Trophoblast cell (in vitro differentiated cells and primary cell): ENCODE measurements at regions not wholly inside any gene's neighbourhood (a gene's known extent, or its start where the extent isn't known, plus 50 kb on each side); places are given as distances from the start of the nearest gene placed in this dataset.
"Not testable (repeated sequence)": the region's sequence is repeated elsewhere in the genome, so short reads cannot be mapped to it uniquely, and the experiment has no call there.

Experiments used
- DNase-seq, 2 donors: peaks; one replicate each; pipeline ENCODE4 v3.0.0-alpha.2; 2016
- H2AFZ ChIP-seq: 2 replicates; pipeline ENCODE4 v1.6.1; 2013; ENCODE audit warnings: low read length, moderate library complexity, mild to moderate bottlenecking; ENCODE audit not compliant: insufficient read depth, poor library complexity
- H2AK5ac ChIP-seq: 2 replicates; pipeline ENCODE4 v1.6.1; 2013; ENCODE audit warnings: mild to moderate bottlenecking, low read length
- H2BK120ac ChIP-seq: 2 replicates; pipeline ENCODE4 v1.6.1; 2013; ENCODE audit warnings: low read length, mild to moderate bottlenecking, moderate library complexity; ENCODE audit not compliant: insufficient read depth, poor library complexity
- H2BK12ac ChIP-seq: 2 replicates; pipeline ENCODE4 v1.6.1; 2013; ENCODE audit warnings: mild to moderate bottlenecking, low read length, moderate library complexity
- H2BK5ac ChIP-seq: 2 replicates; pipeline ENCODE4 v1.6.1; 2013; ENCODE audit warnings: low read length, low read depth, moderate library complexity, mild to moderate bottlenecking; ENCODE audit not compliant: poor library complexity
- H3K14ac ChIP-seq: 2 replicates; pipeline ENCODE4 v1.6.1; 2013; ENCODE audit warnings: mild to moderate bottlenecking, low read length
- H3K18ac ChIP-seq: 2 replicates; pipeline ENCODE4 v1.6.1; 2013; ENCODE audit warnings: mild to moderate bottlenecking, low read length
- H3K23ac ChIP-seq: 2 replicates; pipeline ENCODE4 v1.6.1; 2013; ENCODE audit warnings: low read length
- H3K27ac ChIP-seq: 2 replicates; pipeline ENCODE4 v1.5.1; 2013; ENCODE audit warnings: low read depth, mild to moderate bottlenecking, inconsistent platforms, low read length, moderate library complexity
- H3K27me3 ChIP-seq: 2 replicates; pipeline ENCODE4 v1.6.1; 2013; ENCODE audit warnings: inconsistent platforms, mild to moderate bottlenecking, low read length, moderate library complexity; ENCODE audit not compliant: insufficient read depth
- H3K36me3 ChIP-seq, 2 experiments: 1 replicate in 1 of 2; 2 replicates in 1 of 2; pipeline ENCODE4 v1.6.1; 2013; ENCODE audit warnings: low read length in 2 of 2, mild to moderate bottlenecking in 2 of 2, moderate library complexity in 1 of 2; ENCODE audit not compliant: insufficient read depth in 2 of 2, control insufficient read depth in 1 of 2
- H3K4ac ChIP-seq: 2 replicates; pipeline ENCODE4 v1.6.1; 2013; ENCODE audit warnings: low read depth, mild to moderate bottlenecking, low read length, moderate library complexity
- H3K4me1 ChIP-seq, 2 experiments: 1 replicate in 1 of 2; 2 replicates in 1 of 2; pipeline ENCODE4 v1.6.1; 2013; ENCODE audit warnings: low read length in 2 of 2, mild to moderate bottlenecking in 2 of 2, moderate library complexity in 1 of 2; ENCODE audit not compliant: insufficient read depth in 2 of 2, control insufficient read depth in 1 of 2
- H3K4me2 ChIP-seq: 2 replicates; pipeline ENCODE4 v1.6.1; 2013; ENCODE audit warnings: inconsistent platforms, mild to moderate bottlenecking, low read length, moderate library complexity
- H3K4me3 ChIP-seq: 2 replicates; pipeline ENCODE4 v1.5.1; 2013; ENCODE audit warnings: mild to moderate bottlenecking, low read depth, low read length, inconsistent platforms
- H3K79me1 ChIP-seq: one replicate; pipeline ENCODE4 v1.6.1; 2013; ENCODE audit warnings: low read length
- H3K79me2 ChIP-seq: 2 replicates; pipeline ENCODE4 v1.6.1; 2013; ENCODE audit warnings: low read length, mild to moderate bottlenecking; ENCODE audit not compliant: control insufficient read depth, insufficient read depth, poor library complexity
- H3K9ac ChIP-seq: 2 replicates; pipeline ENCODE4 v1.6.1; 2013; ENCODE audit warnings: mild to moderate bottlenecking, low read length
- H3K9me3 ChIP-seq: 2 replicates; pipeline ENCODE4 v1.6.1; 2013; ENCODE audit warnings: low read depth, mild to moderate bottlenecking, control low read depth, inconsistent platforms, low read length; ENCODE audit not compliant: insufficient read depth
- H4K12ac ChIP-seq: 2 replicates; pipeline ENCODE4 v1.6.1; 2013; ENCODE audit warnings: low read depth, mild to moderate bottlenecking, low read length, moderate library complexity
- H4K8ac ChIP-seq: 2 replicates; pipeline ENCODE4 v1.6.1; 2013; ENCODE audit warnings: low read depth, mild to moderate bottlenecking, low read length, moderate library complexity
- H4K91ac ChIP-seq: one replicate; pipeline ENCODE4 v1.6.1; 2013; ENCODE audit warnings: low read depth, mild to moderate bottlenecking, low read length, moderate library complexity
- WGBS: extraction: QIAGEN DNeasy Blood & Tissue Kit; methylation state at CpG from one replicate; pipeline ENCODE4 v1.1.7; 2013; ENCODE audit warnings: missing lambda C conversion rate; ENCODE audit not compliant: insufficient read length, insufficient coverage; ENCODE audit errors: extremely low coverage; 5-methylcytosine and 5-hydroxymethylcytosine counted together

GRCh38 chr9:78431039-78431438 is 134.1 kb downstream of the PSAT1 start:
- not testable (repeated sequence) for H3K79me2 ChIP-seq
- no CpG with 5 or more reads among the region's 6 CpGs for WGBS

GRCh38 chr9:78436873-78437272 is 139.9 kb downstream of the PSAT1 start:
- no peak overlapping the region for H2BK5ac ChIP-seq
- H3K27ac ChIP-seq, result no peak overlapping the region
- no peak overlapping the region for H2AFZ ChIP-seq
- H3K18ac ChIP-seq, result no peak overlapping the region
- H3K4me1 ChIP-seq, result peaks cover 8% of the 10 kb centered on the region in 2 experiments
- no CpG with 5 or more reads among the region's 2 CpGs for WGBS
- H3K9ac ChIP-seq, result no peak overlapping the region
- no peaks in the 10 kb centered on the region for H3K9me3 ChIP-seq
- H3K4me3 ChIP-seq, result no peak overlapping the region
- DNase-seq, result no peak
- H4K91ac ChIP-seq, result no peak overlapping the region
- no peak overlapping the region for H2AK5ac ChIP-seq
- no peak overlapping the region for H2BK12ac ChIP-seq
- H3K4me2 ChIP-seq, result no peak overlapping the region
- no peaks in the 10 kb centered on the region for H3K79me2 ChIP-seq
- no peak overlapping the region for H4K12ac ChIP-seq
- H3K23ac ChIP-seq, result no peak overlapping the region
- H4K8ac ChIP-seq, result no peak overlapping the region
- H3K36me3 ChIP-seq, result no peaks in the 10 kb centered on the region
- H3K14ac ChIP-seq, result no peak overlapping the region
- no peak overlapping the region for H2BK120ac ChIP-seq
- no peak overlapping the region for H3K4ac ChIP-seq
- H3K27me3 ChIP-seq, result no peaks in the 10 kb centered on the region
- H3K79me1 ChIP-seq, result peaks cover 4% of the 10 kb centered on the region

More at GRCh38 chr9:78431039-78431438, 134.1 kb downstream of the PSAT1 start:
- not testable (repeated sequence) for H3K9me3 ChIP-seq, H4K12ac ChIP-seq, H3K79me1 ChIP-seq, H3K4ac ChIP-seq, H3K27me3 ChIP-seq, H3K23ac ChIP-seq, H3K9ac ChIP-seq, H2BK120ac ChIP-seq, H2BK5ac ChIP-seq, H3K14ac ChIP-seq, H3K36me3 ChIP-seq, H2AK5ac ChIP-seq, H2BK12ac ChIP-seq, H3K4me2 ChIP-seq, H3K18ac ChIP-seq, H3K27ac ChIP-seq, DNase-seq, H4K8ac ChIP-seq, H2AFZ ChIP-seq, H4K91ac ChIP-seq, H3K4me3 ChIP-seq, H3K4me1 ChIP-seq

- H3K36me3 ChIP-seq, result no peaks in the 10 kb centered on the region
- whole genome bisulfite sequencing, result no CpG with 5 or more reads among the region's 2 CpGs
- H3K27ac ChIP-seq, result no peak overlapping the region
- no peak overlapping the region for H3K18ac ChIP-seq
- no peak for DNase-seq
- H3K9ac ChIP-seq, result no peak overlapping the region
- no peak overlapping the region for H2AFZ ChIP-seq
- H3K23ac ChIP-seq, result no peak overlapping the region
- no peak overlapping the region for H2AK5ac ChIP-seq
- H3K9me3 ChIP-seq, result peaks cover 2% of the 10 kb centered on the region
- H4K12ac ChIP-seq, result no peak overlapping the region
- H3K4ac ChIP-seq, result no peak overlapping the region
- H4K91ac ChIP-seq, result no peak overlapping the region
- H3K14ac ChIP-seq, result no peak overlapping the region
- no peak overlapping the region for H3K4me2 ChIP-seq
- H3K4me1 ChIP-seq, result peaks cover 8% of the 10 kb centered on the region in 2 experiments
- H2BK12ac ChIP-seq, result no peak overlapping the region
- no peaks in the 10 kb centered on the region for H3K27me3 ChIP-seq
- H2BK120ac ChIP-seq, result no peak overlapping the region
- no peak overlapping the region for H2BK5ac ChIP-seq
- no peaks in the 10 kb centered on the region for H3K79me2 ChIP-seq
- H3K4me3 ChIP-seq, result no peak overlapping the region
- peaks cover 4% of the 10 kb centered on the region for H3K79me1 ChIP-seq
- H4K8ac ChIP-seq, result no peak overlapping the region
Observed at GRCh38 chr9:78437296-78437695, 140.4 kb downstream of the PSAT1 start.

- no peak overlapping the region for H4K91ac ChIP-seq
- H3K4me3 ChIP-seq, result no peak overlapping the region
- no peak overlapping the region for H2AFZ ChIP-seq
- no peak overlapping the region for H3K9ac ChIP-seq
- H2BK12ac ChIP-seq, result no peak overlapping the region
- no peak overlapping the region for H4K8ac ChIP-seq
- WGBS, result no CpG with 5 or more reads among the region's 7 CpGs
- H3K4me2 ChIP-seq, result no peak overlapping the region
- H3K79me1 ChIP-seq, result peaks cover 4% of the 10 kb centered on the region
- peaks cover 2% of the 10 kb centered on the region for H3K9me3 ChIP-seq
- peaks cover 8% of the 10 kb centered on the region in 2 experiments for H3K4me1 ChIP-seq
- no peak overlapping the region for H3K27ac ChIP-seq
- no peak overlapping the region for H3K18ac ChIP-seq
- H3K79me2 ChIP-seq, result no peaks in the 10 kb centered on the region
- H3K36me3 ChIP-seq, result no peaks in the 10 kb centered on the region
- no peak overlapping the region for H3K14ac ChIP-seq
- no peak overlapping the region for H2BK120ac ChIP-seq
- no peak overlapping the region for H3K4ac ChIP-seq
- no peak overlapping the region for H2BK5ac ChIP-seq
- no peak overlapping the region for H4K12ac ChIP-seq
- H2AK5ac ChIP-seq, result no peak overlapping the region
- DNase-seq, result no peak
- H3K23ac ChIP-seq, result no peak overlapping the region
- H3K27me3 ChIP-seq, result no peaks in the 10 kb centered on the region
Observed at GRCh38 chr9:78437806-78438205, 140.9 kb downstream of the PSAT1 start.
